Natural killer cell (primary cell): ENCODE measurements at regions not wholly inside any gene's neighbourhood (a gene's known extent, or its start where the extent isn't known, plus 50 kb on each side); places are given as distances from the start of the nearest gene placed in this dataset.

Experiments used
- ATAC-seq, 3 donors: fragments of 150-1000 bp in 2 of 3; fragments of 200-7000 bp in 1 of 3; cut with Tn5 transposase; 1 replicate in 1 of 3; 2 replicates in 2 of 3; pipeline ENCODE4 v1.10.0; 2021; ENCODE audit warnings: mild to moderate bottlenecking in 2 of 3, moderate library complexity in 2 of 3
- DNase-seq, 2 donors: peaks; one replicate each; pipeline versions ENCODE4 v3.0.0 to v3.0.0-alpha.2; 2013 to 2021; ENCODE audit warnings: mixed read lengths in 1 of 2
- H3K27ac ChIP-seq: one replicate; pipeline ENCODE4 v1.5.1; 2013; ENCODE audit warnings: mild to moderate bottlenecking, low read length
- H3K27me3 ChIP-seq: one replicate; pipeline ENCODE4 v1.6.1; 2013; ENCODE audit warnings: low read length; ENCODE audit not compliant: control insufficient read depth, insufficient read depth
- H3K36me3 ChIP-seq: one replicate; pipeline ENCODE4 v1.6.1; 2013; ENCODE audit warnings: low read length; ENCODE audit not compliant: control insufficient read depth, insufficient read depth
- H3K4me1 ChIP-seq: one replicate; pipeline ENCODE4 v1.6.1; 2013; ENCODE audit warnings: low read length; ENCODE audit not compliant: control insufficient read depth, insufficient read depth
- H3K4me3 ChIP-seq: one replicate; pipeline ENCODE4 v1.5.1; 2013; ENCODE audit warnings: low read length
- H3K9me3 ChIP-seq: one replicate; pipeline ENCODE4 v1.6.1; 2013; ENCODE audit warnings: low read length; ENCODE audit not compliant: control insufficient read depth, insufficient read depth
- H3K27ac Mint-ChIP-seq, 2 donors: one replicate each; pipeline ENCODE4 v1.8.0; 2022; ENCODE audit warnings: mild to moderate bottlenecking in 2 of 2, mixed read lengths in 2 of 2, moderate library complexity in 1 of 2
- H3K27me3 Mint-ChIP-seq, 2 donors: one replicate each; pipeline ENCODE4 v1.8.0; 2022; ENCODE audit warnings: low read depth in 2 of 2, mixed read lengths in 2 of 2
- H3K36me3 Mint-ChIP-seq: one replicate; pipeline ENCODE4 v1.8.0; 2022; ENCODE audit warnings: mixed read lengths
- H3K4me1 Mint-ChIP-seq, 2 donors: one replicate each; pipeline ENCODE4 v1.8.0; 2022; ENCODE audit warnings: mixed read lengths in 2 of 2
- H3K4me3 Mint-ChIP-seq: one replicate; pipeline ENCODE4 v1.8.0; 2022; ENCODE audit warnings: mild to moderate bottlenecking, moderate library complexity, mixed read lengths
- H3K9me3 Mint-ChIP-seq, 2 donors: one replicate each; pipeline ENCODE4 v1.8.0; 2022; ENCODE audit warnings: mixed read lengths in 2 of 2
- WGBS: methylation state at CpG from one replicate; pipeline ENCODE4 v1.1.7; 2013; ENCODE audit warnings: missing lambda C conversion rate; ENCODE audit not compliant: insufficient coverage; 5-methylcytosine and 5-hydroxymethylcytosine counted together
- intact Hi-C: fragments of 100-400 bp; cut with micrococcal nuclease; formaldehyde crosslinking; loops from one replicate; pipeline ENCODE4 v1.14.2; 2022
- TF ChIP-seq, protein P1 (sequence below): fragments of 200-600 bp; IDR thresholded peaks from one replicate; pipeline ENCODE4 v1.8.0; 2022; ENCODE audit warnings: antibody characterized with exemption

DNA sequence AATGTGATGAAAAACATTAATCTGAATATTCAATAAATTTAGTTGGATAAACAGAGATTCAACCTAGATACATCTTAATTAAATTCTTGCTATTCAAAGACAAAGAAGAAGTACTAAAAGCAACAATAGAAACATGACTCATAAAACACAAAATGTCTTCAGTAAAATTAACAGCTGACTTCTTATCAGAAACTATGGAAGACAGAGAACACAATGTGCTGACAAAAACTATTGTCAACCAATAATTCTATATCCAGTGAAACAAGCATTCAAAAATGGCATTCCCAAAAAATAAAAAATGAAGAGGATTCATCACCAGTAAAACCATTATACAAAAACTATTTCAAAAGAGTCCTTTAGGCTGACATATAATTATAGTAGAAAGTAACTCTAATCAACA is 400.5 kb upstream of the SORCS1 start:
- ATAC-seq (no peak), DNase-seq (no peak)
- H3K4me3 Mint-ChIP-seq, result no peak overlapping the region
- peaks cover 7% of the 10 kb centered on the region for H3K36me3 Mint-ChIP-seq
- no peaks in the 10 kb centered on the region for H3K27me3 Mint-ChIP-seq
- intact Hi-C loops, result no loop called here
- peaks cover 4% of the 10 kb centered on the region for H3K9me3 ChIP-seq
- H3K36me3 ChIP-seq, result no peaks in the 10 kb centered on the region
- no peak overlapping the region for H3K4me3 ChIP-seq
- no peaks in the 10 kb centered on the region for H3K27me3 ChIP-seq
- TF ChIP-seq, protein P1, sequence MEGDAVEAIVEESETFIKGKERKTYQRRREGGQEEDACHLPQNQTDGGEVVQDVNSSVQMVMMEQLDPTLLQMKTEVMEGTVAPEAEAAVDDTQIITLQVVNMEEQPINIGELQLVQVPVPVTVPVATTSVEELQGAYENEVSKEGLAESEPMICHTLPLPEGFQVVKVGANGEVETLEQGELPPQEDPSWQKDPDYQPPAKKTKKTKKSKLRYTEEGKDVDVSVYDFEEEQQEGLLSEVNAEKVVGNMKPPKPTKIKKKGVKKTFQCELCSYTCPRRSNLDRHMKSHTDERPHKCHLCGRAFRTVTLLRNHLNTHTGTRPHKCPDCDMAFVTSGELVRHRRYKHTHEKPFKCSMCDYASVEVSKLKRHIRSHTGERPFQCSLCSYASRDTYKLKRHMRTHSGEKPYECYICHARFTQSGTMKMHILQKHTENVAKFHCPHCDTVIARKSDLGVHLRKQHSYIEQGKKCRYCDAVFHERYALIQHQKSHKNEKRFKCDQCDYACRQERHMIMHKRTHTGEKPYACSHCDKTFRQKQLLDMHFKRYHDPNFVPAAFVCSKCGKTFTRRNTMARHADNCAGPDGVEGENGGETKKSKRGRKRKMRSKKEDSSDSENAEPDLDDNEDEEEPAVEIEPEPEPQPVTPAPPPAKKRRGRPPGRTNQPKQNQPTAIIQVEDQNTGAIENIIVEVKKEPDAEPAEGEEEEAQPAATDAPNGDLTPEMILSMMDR, result no peak
- no peak overlapping the region for H3K27ac ChIP-seq
- peaks cover 11 to 12% of the 10 kb centered on the region in 2 donors for H3K9me3 Mint-ChIP-seq
- no peak overlapping the region for H3K27ac Mint-ChIP-seq
- no peaks in the 10 kb centered on the region for H3K4me1 Mint-ChIP-seq
- no peaks in the 10 kb centered on the region for H3K4me1 ChIP-seq

DNA sequence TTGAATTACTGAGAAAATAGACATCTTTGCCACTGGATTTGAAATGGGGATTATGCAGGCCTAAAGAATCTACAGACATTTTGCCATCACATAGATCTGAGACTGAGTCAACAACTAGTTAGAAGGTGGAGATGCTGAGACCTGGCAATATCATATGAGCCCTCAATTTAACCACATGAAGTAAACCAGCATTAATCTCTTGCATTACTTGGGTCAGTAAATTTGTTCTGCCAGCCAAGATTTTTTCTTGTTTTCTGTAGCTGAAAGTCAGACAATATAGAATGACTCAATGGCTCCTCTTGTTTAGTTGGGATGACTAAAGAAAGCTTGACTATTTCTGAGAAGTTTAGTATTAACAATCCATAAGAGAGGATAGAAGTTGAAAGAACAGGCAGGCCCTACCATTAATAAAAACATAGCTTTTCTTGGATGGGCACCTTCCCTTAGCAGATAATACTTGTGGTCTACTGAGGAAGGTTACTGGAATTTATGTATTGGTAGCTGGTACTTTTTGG is 396.7 kb upstream of the SORCS1 start:
- no peaks in the 10 kb centered on the region for H3K9me3 ChIP-seq
- DNase-seq (no peak), ATAC-seq (no peak)
- no peaks in the 10 kb centered on the region for H3K27me3 ChIP-seq
- Mint-ChIP-seq H3K4me1 (no peaks in the 10 kb centered on the region), H3K4me3 (no peak overlapping the region), H3K27me3 (no peaks in the 10 kb centered on the region), H3K9me3 (peaks cover 15 to 16% of the 10 kb centered on the region in 2 donors), H3K36me3 (no peaks in the 10 kb centered on the region), H3K27ac (no peak overlapping the region)
- no peak overlapping the region for H3K27ac ChIP-seq
- no peak overlapping the region for H3K4me3 ChIP-seq
- no peaks in the 10 kb centered on the region for H3K4me1 ChIP-seq
- TF ChIP-seq, protein P1, result no peak
- no peaks in the 10 kb centered on the region for H3K36me3 ChIP-seq
- intact Hi-C loops, result no loop called here

DNA sequence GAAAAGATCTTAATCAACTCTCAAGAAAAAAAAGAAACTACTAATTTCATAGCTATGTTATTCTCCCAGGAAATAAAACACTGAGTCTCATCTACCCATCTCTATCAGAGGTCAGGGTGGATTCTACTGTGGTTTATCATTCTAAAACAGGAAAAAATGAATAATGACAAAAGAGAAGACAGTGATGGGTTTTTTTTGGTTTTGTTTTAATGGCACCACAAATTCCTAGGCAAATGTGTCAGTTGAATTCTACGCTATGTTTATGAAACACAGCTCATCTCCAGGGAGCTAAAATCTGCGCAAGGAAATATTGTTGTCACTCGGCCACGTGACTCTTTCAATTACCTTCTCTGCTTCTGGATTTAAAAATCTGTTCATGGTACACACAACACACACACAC is 393.4 kb upstream of the SORCS1 start:
- H3K4me1 Mint-ChIP-seq, result no peaks in the 10 kb centered on the region
- intact Hi-C loops, result no loop called here

DNA sequence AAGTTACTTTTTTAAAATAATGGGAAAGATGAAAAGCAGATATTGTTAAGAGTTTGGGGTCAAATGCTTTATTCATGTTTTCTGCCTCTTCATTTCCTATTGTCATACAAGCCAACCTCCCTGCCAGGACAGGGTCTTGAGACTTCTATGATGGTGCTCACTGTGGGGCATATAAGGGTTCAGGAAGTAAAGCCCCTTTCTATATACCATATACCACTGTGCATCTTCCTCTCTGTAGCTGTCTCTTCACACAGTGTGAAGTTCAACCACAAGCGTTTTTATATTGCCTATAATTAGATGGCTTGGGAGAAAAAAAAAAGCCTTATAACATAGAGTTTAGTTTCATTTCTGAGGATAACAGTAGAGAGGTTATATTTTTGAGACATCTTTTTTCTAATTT is 389.8 kb upstream of the SORCS1 start:
- Mint-ChIP-seq H3K4me1 (no peaks in the 10 kb centered on the region), H3K4me3 (no peak overlapping the region), H3K27me3 (no peaks in the 10 kb centered on the region), H3K9me3 (peaks cover 9 to 16% of the 10 kb centered on the region in 2 donors), H3K27ac (no peak overlapping the region), H3K36me3 (no peaks in the 10 kb centered on the region)
- no peaks in the 10 kb centered on the region for H3K9me3 ChIP-seq
- H3K27me3 ChIP-seq, result no peaks in the 10 kb centered on the region
- no peak overlapping the region for H3K27ac ChIP-seq
- no CpG with 5 or more reads among the region's 1 CpG for WGBS
- H3K4me3 ChIP-seq, result no peak overlapping the region
- intact Hi-C loops, result no loop called here
- H3K36me3 ChIP-seq, result no peaks in the 10 kb centered on the region
- TF ChIP-seq, protein P1, result no peak
- ATAC-seq (no peak), DNase-seq (no peak)
- no peaks in the 10 kb centered on the region for H3K4me1 ChIP-seq

More for the DNA sequence above, 393.4 kb upstream of the SORCS1 start:
- no peak overlapping the region for H3K4me3 Mint-ChIP-seq
- TF ChIP-seq, protein P1, result no peak
- DNase-seq (no peak), ATAC-seq (no peak)
- H3K27ac Mint-ChIP-seq, result no peak overlapping the region
- 85% methylated on average over 4 of the region's 4 CpGs for WGBS
- Histone ChIP-seq H3K27me3 (no peaks in the 10 kb centered on the region), H3K36me3 (no peaks in the 10 kb centered on the region), H3K9me3 (no peaks in the 10 kb centered on the region), H3K4me3 (no peak overlapping the region), H3K27ac (no peak overlapping the region), H3K4me1 (no peaks in the 10 kb centered on the region)
- peaks cover 15 to 18% of the 10 kb centered on the region in 2 donors for H3K9me3 Mint-ChIP-seq
- H3K27me3 Mint-ChIP-seq, result no peaks in the 10 kb centered on the region
- H3K36me3 Mint-ChIP-seq, result no peaks in the 10 kb centered on the region
